Transverse colon (tissue), 4 donors: ENCODE measurements at regions not wholly inside any gene's neighbourhood (a gene's known extent, or its start where the extent isn't known, plus 50 kb on each side); places are given as distances from the start of the nearest gene placed in this dataset.

Experiments
- DNase-seq: peaks from one replicate; pipeline ENCODE4 v3.0.0-alpha.2; 2019
- H3K27ac ChIP-seq, 4 donors: fragments of 200-600 bp; sonication (generic); 2 replicates each; pipeline ENCODE4 v1.5.1; 2016 to 2018; ENCODE audit warnings: inconsistent platforms in 4 of 4
- H3K27me3 ChIP-seq: fragments of 200-600 bp; sonication (generic); 2 replicates; pipeline ENCODE4 v1.5.1; 2017; ENCODE audit warnings: inconsistent platforms
- H3K36me3 ChIP-seq, 4 donors: fragments of 200-600 bp; sonication (generic); 2 replicates each; pipeline ENCODE4 v1.5.1; 2017 to 2019; ENCODE audit warnings: inconsistent platforms in 4 of 4
- H3K4me1 ChIP-seq, 4 donors: fragments of 200-600 bp; sonication (generic); 2 replicates each; pipeline ENCODE4 v1.5.1; 2017 to 2020; ENCODE audit warnings: inconsistent platforms in 4 of 4
- H3K4me3 ChIP-seq, 4 donors: fragments of 200-600 bp; sonication (generic); 1 replicate in 1 of 4; 2 replicates in 3 of 4; pipeline versions ENCODE4 v1.5.1 to v1.6.1; 2017 to 2019; ENCODE audit warnings: inconsistent platforms in 4 of 4
- H3K9me3 ChIP-seq, 2 donors: fragments of 200-600 bp; sonication (generic); 2 replicates each; pipeline ENCODE4 v1.5.1; 2017 to 2019; ENCODE audit warnings: inconsistent platforms in 2 of 2
- EP300 ChIP-seq: sonication (generic); formaldehyde crosslinking; IDR thresholded peaks from one replicate; pipeline ENCODE4 v1.6.1; 2017; ENCODE audit warnings: antibody characterized with exemption, low read depth
- POLR2A ChIP-seq: fragments of 450-650 bp; IDR thresholded peaks from one replicate; pipeline ENCODE4 v1.6.1; 2016; ENCODE audit warnings: antibody characterized with exemption, mild to moderate bottlenecking, moderate library complexity
- POLR2AphosphoS5 ChIP-seq, 3 donors: sonication (generic); formaldehyde crosslinking; IDR thresholded peaks; one replicate each; pipeline ENCODE4 v1.6.1; 2016; ENCODE audit warnings: antibody characterized with exemption in 3 of 3
- WGBS, 2 donors: methylation state at CpG; one replicate each; pipeline ENCODE4 v1.1.5; 2018; ENCODE audit warnings: low coverage in 1 of 2; 5-methylcytosine and 5-hydroxymethylcytosine counted together
- in situ Hi-C, 4 donors: fragments of 200-750 bp; cut with MboI; loops; one replicate each; pipeline versions ENCODE4 v1.15.0 to v1.15.1; 2017; ENCODE audit warnings: low sequenced_read_pairs in 3 of 4, low pct_ligation_motif_present in 1 of 4, low pct_unique_long_range_greater_than_20kb in 1 of 4
- intact Hi-C: fragments of 100-400 bp; cut with DNase I; formaldehyde crosslinking; loops from one replicate; pipeline ENCODE4 v1.15.1; 2023; ENCODE audit warnings: low total_unique reads
- TF ChIP-seq, protein P1 (sequence below), 5 experiments: fragments of 200-600 bp in 3 of 5; fragments of 450-650 bp in 2 of 5; sonication (generic) in 3 of 5; IDR thresholded peaks; 1 replicate in 2 of 5; 2 replicates in 3 of 5; pipeline ENCODE4 v1.5.1; 2016 to 2017; ENCODE audit warnings: antibody characterized with exemption in 5 of 5, inconsistent platforms in 3 of 5, mild to moderate bottlenecking in 2 of 5, moderate library complexity in 1 of 5

- WGBS, 2 donors = 83% methylated on average over 2 of the region's 2 CpGs
- Histone ChIP-seq H3K27ac (no peak overlapping the region), H3K27me3 (no peaks in the 10 kb centered on the region), H3K36me3 (no peaks in the 10 kb centered on the region), H3K9me3 (no peaks in the 10 kb centered on the region), H3K4me1 (no peaks in the 10 kb centered on the region), H3K4me3 (no peak overlapping the region)
- in situ Hi-C loops (no loop called here), intact Hi-C loops (no loop called here)
- no peak for DNase-seq
- no peak for TF ChIP-seq POLR2A
- TF ChIP-seq POLR2AphosphoS5 (IDR thresholded peaks at IDR 0.05) = no peak
- TF ChIP-seq, protein P1, sequence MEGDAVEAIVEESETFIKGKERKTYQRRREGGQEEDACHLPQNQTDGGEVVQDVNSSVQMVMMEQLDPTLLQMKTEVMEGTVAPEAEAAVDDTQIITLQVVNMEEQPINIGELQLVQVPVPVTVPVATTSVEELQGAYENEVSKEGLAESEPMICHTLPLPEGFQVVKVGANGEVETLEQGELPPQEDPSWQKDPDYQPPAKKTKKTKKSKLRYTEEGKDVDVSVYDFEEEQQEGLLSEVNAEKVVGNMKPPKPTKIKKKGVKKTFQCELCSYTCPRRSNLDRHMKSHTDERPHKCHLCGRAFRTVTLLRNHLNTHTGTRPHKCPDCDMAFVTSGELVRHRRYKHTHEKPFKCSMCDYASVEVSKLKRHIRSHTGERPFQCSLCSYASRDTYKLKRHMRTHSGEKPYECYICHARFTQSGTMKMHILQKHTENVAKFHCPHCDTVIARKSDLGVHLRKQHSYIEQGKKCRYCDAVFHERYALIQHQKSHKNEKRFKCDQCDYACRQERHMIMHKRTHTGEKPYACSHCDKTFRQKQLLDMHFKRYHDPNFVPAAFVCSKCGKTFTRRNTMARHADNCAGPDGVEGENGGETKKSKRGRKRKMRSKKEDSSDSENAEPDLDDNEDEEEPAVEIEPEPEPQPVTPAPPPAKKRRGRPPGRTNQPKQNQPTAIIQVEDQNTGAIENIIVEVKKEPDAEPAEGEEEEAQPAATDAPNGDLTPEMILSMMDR (IDR thresholded peaks at IDR 0.05) = no peak
- TF ChIP-seq EP300 = no peak
Observed at GRCh38 chr10:91565226-91565625, 67.6 kb downstream of the PPP1R3C start.

- Histone ChIP-seq H3K4me3 (no peak overlapping the region), H3K36me3 (no peaks in the 10 kb centered on the region), H3K27me3 (no peaks in the 10 kb centered on the region), H3K9me3 (no peaks in the 10 kb centered on the region), H3K4me1 (no peaks in the 10 kb centered on the region), H3K27ac (no peak overlapping the region)
- TF ChIP-seq POLR2A = no peak
- no peak for TF ChIP-seq EP300
- TF ChIP-seq POLR2AphosphoS5 (IDR thresholded peaks at IDR 0.05) = no peak
- TF ChIP-seq, protein P1 (IDR thresholded peaks at IDR 0.05) = no peak
- in situ Hi-C loops = no loop called here
- DNase-seq = no peak
- 80 to 86% methylated on average over 1 to 4 of the region's 4 CpGs for WGBS, 2 donors
- intact Hi-C loops = no loop called here
Observed at GRCh38 chr10:91564508-91564907, 68.4 kb downstream of the PPP1R3C start.
